GM23338 (cell line): ENCODE measurements at regions not wholly inside any gene's neighbourhood (a gene's known extent, or its start where the extent isn't known, plus 50 kb on each side); places are given as distances from the start of the nearest gene placed in this dataset.

Experiments
- CREB1 ChIP-seq: fragments of 250-450 bp; sonication (Bioruptor Pico); IDR thresholded peaks from 2 replicates; pipeline ENCODE4 v1.5.0; 2020; ENCODE audit warnings: low read depth, mild to moderate bottlenecking, moderate library complexity
- EZH2 ChIP-seq: fragments of 200-600 bp; sonication (generic); IDR thresholded peaks from one replicate; pipeline ENCODE4 v1.8.0; 2017; ENCODE audit warnings: antibody characterized with exemption, mild to moderate bottlenecking, low read depth; ENCODE audit not compliant: unreplicated experiment
- EZH2phosphoT487 ChIP-seq: fragments of 200-600 bp; sonication (generic); IDR thresholded peaks from one replicate; pipeline ENCODE4 v1.8.1; 2018; ENCODE audit warnings: antibody characterized with exemption; ENCODE audit not compliant: unreplicated experiment
- JUNB ChIP-seq: IDR thresholded peaks from one replicate; pipeline ENCODE4 v1.6.1; 2016; ENCODE audit warnings: antibody characterized with exemption; ENCODE audit not compliant: unreplicated experiment
- NANOG ChIP-seq: IDR thresholded peaks from 2 replicates; pipeline ENCODE4 v1.6.1; 2016; ENCODE audit warnings: antibody characterized with exemption, borderline replicate concordance
- POLR2AphosphoS5 ChIP-seq: IDR thresholded peaks from 2 replicates; pipeline ENCODE4 v1.6.1; 2016; ENCODE audit warnings: antibody characterized with exemption, low read depth
- STAT1 ChIP-seq: IDR thresholded peaks from one replicate; pipeline ENCODE4 v1.6.1; 2016; ENCODE audit warnings: antibody characterized with exemption; ENCODE audit not compliant: unreplicated experiment
- ZNF331 ChIP-seq: fragments of 250-450 bp; sonication (Bioruptor Pico); IDR thresholded peaks from 2 replicates; pipeline ENCODE4 v1.5.0; 2020; ENCODE audit warnings: low read depth, mild to moderate bottlenecking, moderate library complexity
- TF ChIP-seq, protein P1 (sequence below), 2 experiments: fragments of 200-600 bp in 1 of 2; sonication (generic) in 1 of 2; conservative IDR thresholded peaks; 2 replicates each; pipeline versions ENCODE4 v1.5.1 to v1.6.1; 2016 to 2017; ENCODE audit warnings: antibody characterized with exemption in 2 of 2, low read depth in 2 of 2, mild to moderate bottlenecking in 2 of 2, moderate library complexity in 1 of 2
- TF ChIP-seq, protein P2 (sequence below): IDR thresholded peaks from one replicate; pipeline ENCODE4 v1.6.1; 2018; ENCODE audit warnings: antibody characterized with exemption; ENCODE audit not compliant: unreplicated experiment

DNA sequence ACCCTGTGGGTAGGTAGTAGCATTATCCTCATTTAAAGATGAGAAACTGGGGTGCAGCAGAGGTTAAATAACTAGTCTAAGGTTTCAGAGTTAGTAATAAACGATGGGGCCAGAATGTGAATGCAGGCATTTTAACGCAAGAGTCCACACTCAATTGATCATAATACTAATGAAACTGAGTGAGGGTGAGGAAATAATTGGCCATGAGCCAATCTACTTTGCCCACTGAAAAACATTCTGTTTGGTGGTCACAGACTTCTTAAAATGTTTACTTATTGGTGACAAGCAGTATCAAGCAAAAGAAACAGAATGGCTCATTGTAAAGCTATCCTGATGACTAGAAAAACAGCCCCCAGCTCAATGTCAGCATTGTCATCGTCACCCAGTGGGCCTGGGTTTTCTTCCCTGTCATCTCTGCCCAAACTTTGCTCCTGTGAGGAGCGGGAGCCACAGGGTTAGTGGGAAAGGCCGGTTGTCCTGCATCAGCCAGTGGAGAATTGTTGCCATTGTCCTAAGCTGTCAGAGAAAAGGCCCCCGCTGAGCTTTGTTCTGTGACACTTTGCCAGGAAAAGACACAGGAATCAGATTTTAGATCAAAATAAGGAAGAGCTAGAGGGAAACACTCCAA is 77.3 kb upstream of the MAN2A1 start:
- TF ChIP-seq, protein P1, sequence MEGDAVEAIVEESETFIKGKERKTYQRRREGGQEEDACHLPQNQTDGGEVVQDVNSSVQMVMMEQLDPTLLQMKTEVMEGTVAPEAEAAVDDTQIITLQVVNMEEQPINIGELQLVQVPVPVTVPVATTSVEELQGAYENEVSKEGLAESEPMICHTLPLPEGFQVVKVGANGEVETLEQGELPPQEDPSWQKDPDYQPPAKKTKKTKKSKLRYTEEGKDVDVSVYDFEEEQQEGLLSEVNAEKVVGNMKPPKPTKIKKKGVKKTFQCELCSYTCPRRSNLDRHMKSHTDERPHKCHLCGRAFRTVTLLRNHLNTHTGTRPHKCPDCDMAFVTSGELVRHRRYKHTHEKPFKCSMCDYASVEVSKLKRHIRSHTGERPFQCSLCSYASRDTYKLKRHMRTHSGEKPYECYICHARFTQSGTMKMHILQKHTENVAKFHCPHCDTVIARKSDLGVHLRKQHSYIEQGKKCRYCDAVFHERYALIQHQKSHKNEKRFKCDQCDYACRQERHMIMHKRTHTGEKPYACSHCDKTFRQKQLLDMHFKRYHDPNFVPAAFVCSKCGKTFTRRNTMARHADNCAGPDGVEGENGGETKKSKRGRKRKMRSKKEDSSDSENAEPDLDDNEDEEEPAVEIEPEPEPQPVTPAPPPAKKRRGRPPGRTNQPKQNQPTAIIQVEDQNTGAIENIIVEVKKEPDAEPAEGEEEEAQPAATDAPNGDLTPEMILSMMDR (conservative IDR thresholded peaks at IDR 0.05; ENCODE audit: low read depth in 2 of 2), result no peak
- TF ChIP-seq POLR2AphosphoS5, result no peak
- TF ChIP-seq EZH2phosphoT487, result no peak
- TF ChIP-seq EZH2, result no peak
- no peak for TF ChIP-seq ZNF331 (CRISPR knock-in tag)
- TF ChIP-seq, protein P2, sequence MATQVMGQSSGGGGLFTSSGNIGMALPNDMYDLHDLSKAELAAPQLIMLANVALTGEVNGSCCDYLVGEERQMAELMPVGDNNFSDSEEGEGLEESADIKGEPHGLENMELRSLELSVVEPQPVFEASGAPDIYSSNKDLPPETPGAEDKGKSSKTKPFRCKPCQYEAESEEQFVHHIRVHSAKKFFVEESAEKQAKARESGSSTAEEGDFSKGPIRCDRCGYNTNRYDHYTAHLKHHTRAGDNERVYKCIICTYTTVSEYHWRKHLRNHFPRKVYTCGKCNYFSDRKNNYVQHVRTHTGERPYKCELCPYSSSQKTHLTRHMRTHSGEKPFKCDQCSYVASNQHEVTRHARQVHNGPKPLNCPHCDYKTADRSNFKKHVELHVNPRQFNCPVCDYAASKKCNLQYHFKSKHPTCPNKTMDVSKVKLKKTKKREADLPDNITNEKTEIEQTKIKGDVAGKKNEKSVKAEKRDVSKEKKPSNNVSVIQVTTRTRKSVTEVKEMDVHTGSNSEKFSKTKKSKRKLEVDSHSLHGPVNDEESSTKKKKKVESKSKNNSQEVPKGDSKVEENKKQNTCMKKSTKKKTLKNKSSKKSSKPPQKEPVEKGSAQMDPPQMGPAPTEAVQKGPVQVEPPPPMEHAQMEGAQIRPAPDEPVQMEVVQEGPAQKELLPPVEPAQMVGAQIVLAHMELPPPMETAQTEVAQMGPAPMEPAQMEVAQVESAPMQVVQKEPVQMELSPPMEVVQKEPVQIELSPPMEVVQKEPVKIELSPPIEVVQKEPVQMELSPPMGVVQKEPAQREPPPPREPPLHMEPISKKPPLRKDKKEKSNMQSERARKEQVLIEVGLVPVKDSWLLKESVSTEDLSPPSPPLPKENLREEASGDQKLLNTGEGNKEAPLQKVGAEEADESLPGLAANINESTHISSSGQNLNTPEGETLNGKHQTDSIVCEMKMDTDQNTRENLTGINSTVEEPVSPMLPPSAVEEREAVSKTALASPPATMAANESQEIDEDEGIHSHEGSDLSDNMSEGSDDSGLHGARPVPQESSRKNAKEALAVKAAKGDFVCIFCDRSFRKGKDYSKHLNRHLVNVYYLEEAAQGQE, result no peak
- no peak for TF ChIP-seq JUNB
- TF ChIP-seq CREB1 (CRISPR knock-in tag), result no peak
- TF ChIP-seq STAT1, result no peak
- TF ChIP-seq NANOG, result no peak
